ENCODE measurements at regions not wholly inside any gene's neighbourhood (a gene's known extent, or its start where the extent isn't known, plus 50 kb on each side); places are given as distances from the start of the nearest gene placed in this dataset.

- peaks cover 21% of the 10 kb centered on the region for H3K9me3 Mint-ChIP-seq (ENCODE audit: low read depth)
- no peak for TF ChIP-seq CTCF (IDR thresholded peaks at IDR 0.05)
- no peak overlapping the region for H3K27ac Mint-ChIP-seq (ENCODE audit: unreplicated experiment)
- H3K4me3 Mint-ChIP-seq (ENCODE audit: unreplicated experiment), result no peak overlapping the region
- H3K36me3 Mint-ChIP-seq (ENCODE audit: low read depth), result no peaks in the 10 kb centered on the region
- no peaks in the 10 kb centered on the region for H3K4me1 Mint-ChIP-seq (ENCODE audit: low read depth)
- peaks cover 24% of the 10 kb centered on the region for H3K27me3 Mint-ChIP-seq (ENCODE audit: low read depth)
- DNase-seq (ENCODE audit: low spot score), result no peak
These were observed 114.6 kb downstream of the MRPL36 start for GRCh38 chr5:1685066-1685465.

GRCh38 chr5:1681955-1682354 lies 117.7 kb downstream of the MRPL36 start:
- no peak for DNase-seq (ENCODE audit: low spot score)
- H3K9me3 Mint-ChIP-seq (ENCODE audit: low read depth), result peaks cover 31% of the 10 kb centered on the region
- H3K27ac Mint-ChIP-seq (ENCODE audit: unreplicated experiment), result no peak overlapping the region
- no peak for TF ChIP-seq CTCF (IDR thresholded peaks at IDR 0.05)
- H3K4me3 Mint-ChIP-seq (ENCODE audit: unreplicated experiment), result no peak overlapping the region
- no peaks in the 10 kb centered on the region for H3K4me1 Mint-ChIP-seq (ENCODE audit: low read depth)
- H3K36me3 Mint-ChIP-seq (ENCODE audit: low read depth), result peaks cover 2% of the 10 kb centered on the region
- peaks cover 40% of the 10 kb centered on the region for H3K27me3 Mint-ChIP-seq (ENCODE audit: low read depth)

GRCh38 chr5:1673042-1673677 lies 126.5 kb downstream of the MRPL36 start:
- peaks cover 39% of the 10 kb centered on the region for H3K27me3 Mint-ChIP-seq (ENCODE audit: low read depth)
- no peaks in the 10 kb centered on the region for H3K4me1 Mint-ChIP-seq (ENCODE audit: low read depth)
- DNase-seq (ENCODE audit: low spot score), result no peak
- no peak overlapping the region for H3K4me3 Mint-ChIP-seq (ENCODE audit: unreplicated experiment)
- peaks cover 2% of the 10 kb centered on the region for H3K36me3 Mint-ChIP-seq (ENCODE audit: low read depth)
- H3K9me3 Mint-ChIP-seq (ENCODE audit: low read depth), result peaks cover 19% of the 10 kb centered on the region
- H3K27ac Mint-ChIP-seq (ENCODE audit: unreplicated experiment), result no peak overlapping the region
- TF ChIP-seq CTCF (IDR thresholded peaks at IDR 0.05), result no peak

GRCh38 chr5:1672396-1672795 lies 127.2 kb downstream of the MRPL36 start:
- no peak overlapping the region for H3K27ac Mint-ChIP-seq (ENCODE audit: unreplicated experiment)
- no peak overlapping the region for H3K4me3 Mint-ChIP-seq (ENCODE audit: unreplicated experiment)
- no peaks in the 10 kb centered on the region for H3K36me3 Mint-ChIP-seq (ENCODE audit: low read depth)
- peaks cover 36% of the 10 kb centered on the region for H3K27me3 Mint-ChIP-seq (ENCODE audit: low read depth)
- H3K4me1 Mint-ChIP-seq (ENCODE audit: low read depth), result no peaks in the 10 kb centered on the region
- peaks cover 15% of the 10 kb centered on the region for H3K9me3 Mint-ChIP-seq (ENCODE audit: low read depth)
- no peak for TF ChIP-seq CTCF (IDR thresholded peaks at IDR 0.05)
- no peak for DNase-seq (ENCODE audit: low spot score)

- no peak for DNase-seq (ENCODE audit: low spot score)
- H3K27me3 Mint-ChIP-seq (ENCODE audit: low read depth), result peaks cover 39% of the 10 kb centered on the region
- H3K27ac Mint-ChIP-seq (ENCODE audit: unreplicated experiment), result no peak overlapping the region
- no peaks in the 10 kb centered on the region for H3K36me3 Mint-ChIP-seq (ENCODE audit: low read depth)
- TF ChIP-seq CTCF (IDR thresholded peaks at IDR 0.05), result no peak
- peaks cover 9% of the 10 kb centered on the region for H3K9me3 Mint-ChIP-seq (ENCODE audit: low read depth)
- no peaks in the 10 kb centered on the region for H3K4me1 Mint-ChIP-seq (ENCODE audit: low read depth)
- H3K4me3 Mint-ChIP-seq (ENCODE audit: unreplicated experiment), result no peak overlapping the region
These were observed 128.3 kb downstream of the MRPL36 start for GRCh38 chr5:1671351-1671750.

Measured in chondrocyte (in vitro differentiated cells).